ENCODE measurements at regions not wholly inside any gene's neighbourhood (a gene's known extent, or its start where the extent isn't known, plus 50 kb on each side); places are given as distances from the start of the nearest gene placed in this dataset.
"Not testable (repeated sequence)": the region's sequence is repeated elsewhere in the genome, so short reads cannot be mapped to it uniquely, and the experiment has no call there.

GRCh38 chr19:20307127-20307526 lies 140.1 kb downstream of the ZNF486 start:
- Histone ChIP-seq H3K4me3 (no peak overlapping the region), H3K36me3 (no peaks in the 10 kb centered on the region), H3K9me3 (peaks cover 0 to 3% (median 1%) of the 10 kb centered on the region in 4 donors), H3K27me3 (no peaks in the 10 kb centered on the region), H3K4me1 (peaks cover 0 to 13% (median 0%) of the 10 kb centered on the region in 4 donors), H3K27ac (peak overlapping the region in 2 of 5 donors; percentile 32 to 79)
- intact Hi-C loops (cut with DNase I; ENCODE audit: low total_unique reads) = no loop called here
- WGBS, 5 donors = 15 to 31% (median 24%) methylated on average over 3 of the region's 3 CpGs
- TF ChIP-seq POLR2AphosphoS5 (IDR thresholded peaks at IDR 0.05) (no peak), EP300 (IDR thresholded peaks at IDR 0.05) (no peak), CTCF (IDR thresholded peaks at IDR 0.05) (no peak), POLR2A (IDR thresholded peaks at IDR 0.05) (no peak)
- no peak for DNase-seq

- H3K36me3 ChIP-seq; intact Hi-C loops (cut with DNase I; ENCODE audit: low total_unique reads); H3K27ac ChIP-seq; DNase-seq; H3K27me3 ChIP-seq; H3K9me3 ChIP-seq; H3K4me1 ChIP-seq; H3K4me3 ChIP-seq: not testable (repeated sequence)
- 92 to 97% (median 94%) methylated on average over 11 to 30 of the region's 30 CpGs for WGBS, 5 donors
These were observed 129.3 kb downstream of the ZNF486 start for GRCh38 chr19:20296314-20296713.

GRCh38 chr19:20294181-20294580 lies 127.2 kb downstream of the ZNF486 start:
- intact Hi-C loops (cut with DNase I; ENCODE audit: low total_unique reads) = no loop called here
- TF ChIP-seq POLR2A (IDR thresholded peaks at IDR 0.05) (no peak), EP300 (IDR thresholded peaks at IDR 0.05) (no peak), CTCF (IDR thresholded peaks at IDR 0.05) (no peak), POLR2AphosphoS5 (IDR thresholded peaks at IDR 0.05) (no peak)
- Histone ChIP-seq H3K27ac (no peak overlapping the region), H3K9me3 (peaks cover 0 to 9% (median 4%) of the 10 kb centered on the region in 4 donors), H3K36me3 (no peaks in the 10 kb centered on the region), H3K4me3 (no peak overlapping the region), H3K27me3 (no peaks in the 10 kb centered on the region), H3K4me1 (no peaks in the 10 kb centered on the region)
- no peak for DNase-seq

DNA sequence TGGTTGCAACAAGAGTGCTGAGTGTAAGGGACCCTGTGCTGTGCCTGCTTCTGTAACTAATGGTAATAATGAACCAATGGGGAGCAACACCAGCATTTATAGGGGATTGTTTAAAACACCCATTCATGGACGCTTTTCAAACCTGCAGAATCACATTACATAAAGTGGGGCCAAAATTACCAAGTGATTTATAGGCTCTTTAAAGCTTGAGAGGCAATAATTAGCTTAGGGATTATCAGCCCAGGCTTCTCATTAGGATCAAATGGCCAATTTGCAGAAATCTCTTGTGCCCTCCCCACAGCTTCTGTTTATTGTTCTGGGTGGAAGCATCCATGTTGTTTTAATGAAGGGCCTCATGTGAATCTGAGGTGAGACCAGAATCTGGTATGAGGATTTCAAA lies 125.5 kb downstream of the ZNF486 start:
- 79 to 100% (median 86%) methylated on average over 1 of the region's 1 CpG for WGBS, 5 donors
- H3K9me3 ChIP-seq; H3K4me1 ChIP-seq; H3K27me3 ChIP-seq; H3K27ac ChIP-seq; intact Hi-C loops (cut with DNase I; ENCODE audit: low total_unique reads); DNase-seq; H3K4me3 ChIP-seq; H3K36me3 ChIP-seq: not testable (repeated sequence)

GRCh38 chr19:20289186-20289585 lies 122.2 kb downstream of the ZNF486 start:
- no peaks in the 10 kb centered on the region for H3K4me1 ChIP-seq
- no peak for TF ChIP-seq POLR2A (IDR thresholded peaks at IDR 0.05)
- no peak for TF ChIP-seq POLR2AphosphoS5 (IDR thresholded peaks at IDR 0.05)
- TF ChIP-seq CTCF (IDR thresholded peaks at IDR 0.05) = no peak
- TF ChIP-seq EP300 (IDR thresholded peaks at IDR 0.05) = no peak
- no peak for DNase-seq
- no peak overlapping the region for H3K27ac ChIP-seq
- intact Hi-C loops (cut with DNase I; ENCODE audit: low total_unique reads) = no loop called here
- no peaks in the 10 kb centered on the region for H3K9me3 ChIP-seq
- H3K4me3 ChIP-seq = no peak overlapping the region
- H3K36me3 ChIP-seq = no peaks in the 10 kb centered on the region
- H3K27me3 ChIP-seq = no peaks in the 10 kb centered on the region

DNA sequence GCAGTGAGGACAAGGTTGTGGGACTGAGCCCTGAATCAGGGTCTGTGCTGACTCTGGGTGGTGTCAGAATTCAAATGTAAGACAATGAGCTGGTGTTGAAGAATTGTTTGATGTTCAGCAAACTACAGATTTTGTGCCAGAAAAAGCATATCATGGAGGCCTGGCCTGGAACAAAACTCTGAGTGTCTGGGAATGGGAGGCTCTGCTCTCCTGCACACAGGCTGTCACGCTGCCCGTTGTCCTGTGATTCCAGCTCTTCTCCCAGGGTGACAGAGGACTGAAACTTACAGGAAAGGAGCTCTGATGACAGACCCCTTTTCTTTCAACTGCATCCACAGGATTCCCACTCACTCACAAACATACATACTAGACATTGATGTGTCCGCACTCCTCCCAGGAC lies 120.1 kb downstream of the ZNF486 start:
- intact Hi-C loops (cut with DNase I; ENCODE audit: low total_unique reads) = no loop called here
- no peak for DNase-seq
- H3K4me1 ChIP-seq = no peaks in the 10 kb centered on the region
- no peaks in the 10 kb centered on the region for H3K27me3 ChIP-seq
- no peaks in the 10 kb centered on the region for H3K9me3 ChIP-seq
- no peak overlapping the region for H3K27ac ChIP-seq
- no peak overlapping the region for H3K4me3 ChIP-seq
- H3K36me3 ChIP-seq = no peaks in the 10 kb centered on the region
- TF ChIP-seq POLR2AphosphoS5 (IDR thresholded peaks at IDR 0.05) (no peak), CTCF (IDR thresholded peaks at IDR 0.05) (no peak), EP300 (IDR thresholded peaks at IDR 0.05) (no peak), POLR2A (IDR thresholded peaks at IDR 0.05) (no peak)
- 80 to 91% (median 88%) methylated on average over 3 of the region's 3 CpGs for WGBS, 5 donors

DNA sequence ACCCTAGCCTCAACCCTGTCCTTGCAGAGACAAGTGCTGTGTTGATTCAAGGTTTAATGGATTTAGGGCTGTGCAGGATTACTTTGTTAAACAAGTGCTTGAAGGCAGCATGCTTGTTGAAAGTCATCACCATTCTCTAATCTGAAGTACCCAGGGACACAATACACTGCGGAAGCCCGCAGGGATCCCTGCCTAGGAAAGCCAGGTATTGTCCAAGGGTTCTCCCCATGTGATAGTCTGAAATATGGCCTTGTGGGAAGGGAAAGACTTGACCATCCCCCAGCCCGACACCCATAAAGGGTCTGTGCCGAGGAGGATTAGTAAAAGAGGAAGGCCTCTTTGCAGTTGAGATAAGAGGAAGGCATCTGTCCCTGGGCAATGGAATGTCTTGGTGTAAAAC lies 118.9 kb downstream of the ZNF486 start:
- H3K4me3 ChIP-seq; H3K27me3 ChIP-seq; H3K36me3 ChIP-seq; H3K4me1 ChIP-seq; H3K27ac ChIP-seq; H3K9me3 ChIP-seq; intact Hi-C loops (cut with DNase I; ENCODE audit: low total_unique reads); DNase-seq: not testable (repeated sequence)
- WGBS, 5 donors = 56 to 87% (median 73%) methylated on average over 4 of the region's 4 CpGs
